ENCODE measurements at regions not wholly inside any gene's neighbourhood (a gene's known extent, or its start where the extent isn't known, plus 50 kb on each side); places are given as distances from the start of the nearest gene placed in this dataset.

- TF ChIP-seq CSRNP3 (CRISPR knock-in tag; IDR thresholded peaks at IDR 0.05) (no peak), ZNF8 (CRISPR knock-in tag; IDR thresholded peaks at IDR 0.05) (no peak), ZFP3 (CRISPR knock-in tag; IDR thresholded peaks at IDR 0.05) (no peak)
These were observed 174.3 kb upstream of the ANXA10 start (continued) for GRCh38 chr4:167918077-167918476.

- TF ChIP-seq ZNF565 (CRISPR knock-in tag; conservative IDR thresholded peaks at IDR 0.05; ENCODE audit: low read depth) (no peak), BACH2 (CRISPR knock-in tag; IDR thresholded peaks at IDR 0.05; ENCODE audit: borderline replicate concordance) (no peak), PATZ1 (CRISPR knock-in tag; IDR thresholded peaks at IDR 0.05; ENCODE audit: borderline replicate concordance) (no peak), POU6F1 (CRISPR knock-in tag; IDR thresholded peaks at IDR 0.05; ENCODE audit: borderline replicate concordance, low read depth) (no peak)
- ATAC-seq: no peak
These were observed 162.2 kb upstream of the ANXA10 start for GRCh38 chr4:167930166-167930565.

GRCh38 chr4:167934216-167934615 lies 158.1 kb upstream of the ANXA10 start:
- TF ChIP-seq TSHZ2 (CRISPR knock-in tag; IDR thresholded peaks at IDR 0.05) (no peak), ZC3H10 (CRISPR knock-in tag; IDR thresholded peaks at IDR 0.05) (no peak), GLIS3 (CRISPR knock-in tag; IDR thresholded peaks at IDR 0.05) (no peak), POU6F1 (CRISPR knock-in tag; IDR thresholded peaks at IDR 0.05; ENCODE audit: borderline replicate concordance, low read depth) (no peak), ZFP3 (CRISPR knock-in tag; IDR thresholded peaks at IDR 0.05) (no peak), ZNF70 (CRISPR knock-in tag; IDR thresholded peaks at IDR 0.05) (no peak), CREB5 (CRISPR knock-in tag; IDR thresholded peaks at IDR 0.05; ENCODE audit: low read depth) (no peak), PATZ1 (CRISPR knock-in tag; IDR thresholded peaks at IDR 0.05; ENCODE audit: borderline replicate concordance) (no peak), SNAI2 (CRISPR knock-in tag; IDR thresholded peaks at IDR 0.05) (no peak), CSDC2 (CRISPR knock-in tag; IDR thresholded peaks at IDR 0.05) (no peak), ESRRG (CRISPR knock-in tag; IDR thresholded peaks at IDR 0.05) (no peak), ARNTL (CRISPR knock-in tag; IDR thresholded peaks at IDR 0.05; ENCODE audit: borderline replicate concordance, low read depth) (no peak), ZNF8 (CRISPR knock-in tag; IDR thresholded peaks at IDR 0.05) (no peak), ZFP30 (CRISPR knock-in tag; IDR thresholded peaks at IDR 0.05) (no peak), ZNF565 (CRISPR knock-in tag; conservative IDR thresholded peaks at IDR 0.05; ENCODE audit: low read depth) (no peak), TCF4 (CRISPR knock-in tag; IDR thresholded peaks at IDR 0.05; ENCODE audit: borderline replicate concordance) (no peak), CSRNP3 (CRISPR knock-in tag; IDR thresholded peaks at IDR 0.05) (no peak), ISL1 (CRISPR knock-in tag; IDR thresholded peaks at IDR 0.05) (no peak), TOX (CRISPR knock-in tag; IDR thresholded peaks at IDR 0.05; ENCODE audit: borderline replicate concordance) (no peak)
- ATAC-seq: no peak

All from SK-N-SH treated with all-trans-retinoic acid at 6 μM for 48 hours (cell line).